NCI-H1694 (cell line): ENCODE measurements at regions not wholly inside any gene's neighbourhood (a gene's known extent, or its start where the extent isn't known, plus 50 kb on each side); places are given as distances from the start of the nearest gene placed in this dataset.
"Not testable (repeated sequence)": the region's sequence is repeated elsewhere in the genome, so short reads cannot be mapped to it uniquely, and the experiment has no call there.

Experiments used
- DNase-seq: peaks from one replicate; lab custom pipeline; 2025; lab: John Stamatoyannopoulos, UW

DNA sequence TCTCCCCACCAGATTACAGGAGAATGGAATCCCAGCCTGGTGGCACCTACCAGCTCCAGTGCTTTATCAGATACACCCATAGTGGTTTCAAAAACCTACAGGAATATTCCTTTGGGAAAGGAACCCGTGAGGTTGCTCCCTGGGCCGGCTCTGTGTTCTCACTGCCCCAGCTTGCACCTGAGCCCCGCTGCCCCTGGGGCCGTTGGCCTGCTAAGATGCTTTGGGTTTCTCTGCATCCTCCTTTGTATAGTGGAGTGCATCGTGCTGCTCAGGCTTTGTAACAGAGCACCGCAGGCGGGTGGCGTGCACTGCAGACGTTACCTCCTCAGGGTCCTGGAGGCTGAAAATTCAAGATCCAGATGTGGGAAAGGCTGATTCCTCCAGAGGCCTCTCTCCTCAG, 414.1 kb downstream of the BRD1 start:
- no peak for DNase-seq

DNA sequence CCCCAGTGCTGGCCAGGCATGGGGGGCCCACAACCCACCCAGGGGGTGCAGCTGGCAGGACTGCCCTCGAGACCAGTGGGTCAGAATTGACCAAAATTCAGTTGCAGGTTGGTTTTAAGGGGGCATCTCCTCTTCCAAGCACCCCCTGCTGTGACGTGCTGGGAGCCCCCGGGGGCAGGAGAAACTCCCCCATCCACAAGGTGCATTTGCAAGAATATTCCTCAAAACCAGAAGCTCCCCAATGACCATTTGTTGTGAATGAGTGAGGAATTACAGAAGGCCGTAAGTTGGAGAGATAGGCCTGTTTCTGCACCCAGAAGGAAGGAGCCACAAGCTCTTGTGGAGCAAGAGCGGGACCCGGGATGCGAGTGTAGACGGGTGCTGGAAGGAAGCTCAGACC, 414.5 kb downstream of the BRD1 start:
- DNase-seq = no peak

DNA sequence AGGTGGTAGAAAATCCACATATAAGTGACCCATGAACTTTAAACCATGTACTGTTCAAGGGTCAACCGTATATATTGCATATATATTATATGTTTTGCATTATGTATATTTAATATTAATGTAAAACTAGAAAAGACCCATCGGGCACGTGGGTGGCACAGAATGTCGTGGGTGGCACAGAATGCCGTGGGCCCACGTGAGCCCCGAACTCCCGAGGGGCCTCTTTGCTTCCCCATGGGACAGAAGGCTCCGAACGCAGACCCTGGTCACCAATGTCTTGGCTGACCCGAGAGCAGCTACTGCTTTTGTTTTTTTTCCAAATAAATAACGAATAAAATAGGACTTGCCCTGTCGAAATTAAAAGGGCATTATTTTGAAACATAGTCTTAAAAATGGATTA, 415.4 kb downstream of the BRD1 start:
- DNase-seq = no peak

DNA sequence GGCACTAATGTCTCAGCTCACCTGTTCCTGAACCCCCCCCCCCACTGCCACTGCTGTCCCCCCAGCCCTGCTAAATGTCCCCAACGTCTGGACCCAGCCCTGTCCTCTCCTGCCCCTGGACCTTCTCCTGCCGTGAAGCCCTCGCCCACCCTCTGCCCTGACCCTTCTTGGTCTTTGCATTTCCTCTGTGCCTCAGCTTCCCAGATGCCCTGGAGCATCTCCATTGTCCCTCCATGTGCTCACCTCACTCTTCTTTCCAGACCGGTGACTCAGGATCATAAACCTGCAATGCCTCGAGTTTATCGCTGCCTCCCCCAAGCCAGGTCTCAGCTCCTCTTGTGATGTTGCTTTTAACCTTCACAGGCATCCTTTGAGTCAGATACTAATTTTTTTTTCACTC, 416.4 kb downstream of the BRD1 start:
- no peak for DNase-seq

DNA sequence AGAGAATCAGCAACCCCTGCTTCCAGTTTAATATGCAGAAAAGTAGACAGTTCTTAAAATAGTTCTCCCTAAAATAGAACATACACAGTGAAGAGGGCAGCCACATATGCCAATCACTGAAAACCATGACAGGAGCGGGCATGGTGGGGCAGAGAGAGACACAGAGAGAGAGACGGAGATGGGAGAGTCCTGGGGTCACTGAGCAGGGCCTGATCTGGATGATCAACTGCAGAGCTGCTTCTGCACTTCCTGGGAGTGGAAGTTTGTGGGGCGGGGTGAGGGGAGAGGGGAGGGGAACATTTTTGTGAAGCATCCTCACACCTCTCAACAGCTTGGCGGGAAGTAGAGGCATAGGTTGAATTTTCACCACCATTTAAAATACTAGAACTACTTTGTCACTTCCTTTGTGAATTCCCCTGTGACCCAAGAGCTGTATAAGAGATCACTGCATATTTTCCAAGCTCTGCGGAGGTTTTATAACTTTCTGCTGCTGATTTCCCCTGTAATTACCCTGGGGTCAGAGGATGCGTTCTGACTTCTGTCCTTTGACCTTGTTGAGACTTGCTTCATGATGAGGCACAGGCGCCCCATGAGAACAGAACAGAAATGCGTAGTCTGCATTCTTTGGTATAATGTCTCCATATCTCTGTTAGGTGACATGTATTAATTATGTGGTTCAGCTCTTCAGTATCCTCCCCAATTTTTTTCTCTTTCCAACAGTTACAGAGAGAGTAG, 419.4 kb downstream of the BRD1 start:
- DNase-seq = no peak

DNA sequence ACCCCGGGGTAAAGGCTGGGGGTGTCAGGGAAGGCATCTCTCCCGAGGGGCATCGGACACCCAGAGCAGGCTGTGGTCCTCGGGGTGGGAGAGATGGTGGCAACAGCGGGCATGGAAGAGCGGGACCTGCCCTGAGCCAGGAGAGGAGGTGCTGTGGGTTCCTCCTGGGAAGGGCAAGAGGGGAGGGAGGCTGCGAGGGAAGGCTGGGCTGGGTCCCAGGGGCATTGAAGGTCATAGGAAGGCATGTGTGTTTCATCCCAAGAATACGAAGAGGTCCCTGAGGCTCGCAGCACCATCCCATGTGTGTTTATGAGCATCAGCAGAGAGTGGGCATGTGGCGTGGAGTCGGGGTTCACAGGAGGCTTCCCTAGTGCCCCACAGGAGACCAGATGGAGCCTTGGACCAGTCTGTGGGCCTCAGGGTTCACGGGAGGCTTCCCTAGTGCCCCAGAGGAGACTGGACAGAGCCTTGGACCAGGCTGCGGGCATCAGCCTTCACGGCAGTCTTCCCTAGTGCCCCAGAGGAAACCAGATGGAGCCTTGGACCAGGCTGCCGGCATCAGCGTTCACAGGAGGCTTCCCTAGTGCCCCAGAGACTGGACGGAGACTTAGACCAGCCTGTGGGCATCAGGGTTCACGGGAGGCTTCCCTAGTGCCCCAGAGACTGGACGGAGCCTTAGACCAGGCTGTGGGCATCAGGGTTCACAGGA, 420.6 kb downstream of the BRD1 start:
- DNase-seq = no peak

DNA sequence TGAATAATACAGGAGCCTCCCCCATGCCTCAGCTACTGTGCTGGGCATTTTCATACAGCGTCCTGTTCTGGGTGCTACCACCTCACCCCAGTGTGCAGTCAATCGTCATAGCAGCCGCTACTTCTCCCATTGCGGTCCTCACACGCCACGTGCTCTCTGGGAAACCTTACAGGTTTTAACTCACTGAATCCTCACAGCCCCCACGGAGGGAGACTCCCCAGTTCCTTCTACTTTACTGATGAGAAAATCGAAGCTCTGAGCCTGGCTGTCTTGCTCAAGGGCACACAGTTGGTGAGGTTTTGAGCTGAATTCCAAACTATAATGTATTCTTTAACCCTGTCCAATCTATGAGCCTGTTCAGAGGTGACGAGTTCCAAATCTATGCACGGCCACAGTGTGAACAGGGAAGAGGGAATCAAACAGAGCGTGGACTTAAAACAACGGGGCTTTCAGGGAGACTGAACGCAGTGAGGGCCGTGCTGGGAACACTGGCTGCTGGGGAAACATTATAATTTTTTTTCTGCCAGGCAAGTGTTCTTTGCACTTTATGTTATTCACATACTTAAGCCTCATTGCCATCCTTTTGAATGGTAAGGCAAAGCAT, 421.5 kb downstream of the BRD1 start:
- no peak for DNase-seq

DNA sequence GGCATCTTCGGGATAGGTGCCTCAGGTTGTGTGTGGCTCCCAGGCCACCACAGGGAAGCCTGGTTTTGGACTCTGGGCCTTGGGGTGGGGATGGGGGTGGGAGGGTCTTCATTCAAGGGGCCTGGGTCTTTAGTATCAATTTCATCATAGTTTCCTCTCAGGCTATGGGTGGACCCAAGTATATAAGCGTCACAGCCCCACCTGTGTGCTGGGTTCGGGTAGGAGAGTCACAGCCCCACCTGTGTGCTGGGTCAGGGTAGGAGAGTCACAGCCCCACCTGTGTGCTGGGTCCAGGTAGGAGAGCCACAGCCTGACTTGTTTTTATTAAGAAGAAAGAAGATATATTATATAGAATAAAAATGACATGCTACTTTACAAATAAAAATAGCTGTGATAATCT, 422.1 kb downstream of the BRD1 start:
- no peak for DNase-seq

DNA sequence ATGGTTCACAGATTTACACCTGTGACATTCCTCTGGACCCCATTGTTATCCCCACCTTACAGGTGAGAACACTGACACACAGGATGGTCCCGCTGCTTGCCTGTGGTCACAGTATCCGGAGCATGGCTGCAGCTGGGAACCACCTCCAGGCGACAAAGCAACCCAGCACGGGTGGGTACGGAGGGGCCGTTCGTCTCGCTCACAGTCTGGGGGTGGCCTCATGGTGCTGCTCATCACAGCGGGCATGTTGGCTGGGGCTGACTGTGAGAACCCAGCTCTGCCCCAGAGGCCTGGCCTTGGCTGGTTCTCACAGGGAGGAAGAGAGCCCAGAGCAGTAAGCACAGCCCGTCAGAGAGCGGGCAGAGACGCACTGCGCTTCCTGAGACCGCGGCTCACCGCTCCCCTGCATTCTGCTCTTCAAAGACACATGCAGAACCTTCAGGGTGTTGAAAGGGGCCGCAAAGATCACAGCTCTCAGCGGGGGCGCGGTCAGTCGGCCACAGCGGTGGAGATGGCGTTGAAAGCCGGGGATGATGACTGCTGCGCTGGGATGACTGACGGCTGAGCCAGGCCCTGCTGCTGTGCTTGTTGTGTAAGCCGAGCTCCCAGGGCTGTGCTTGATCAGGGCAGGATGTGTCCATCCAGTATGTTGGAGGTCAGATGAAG, 423.0 kb downstream of the BRD1 start:
- DNase-seq = no peak

DNA sequence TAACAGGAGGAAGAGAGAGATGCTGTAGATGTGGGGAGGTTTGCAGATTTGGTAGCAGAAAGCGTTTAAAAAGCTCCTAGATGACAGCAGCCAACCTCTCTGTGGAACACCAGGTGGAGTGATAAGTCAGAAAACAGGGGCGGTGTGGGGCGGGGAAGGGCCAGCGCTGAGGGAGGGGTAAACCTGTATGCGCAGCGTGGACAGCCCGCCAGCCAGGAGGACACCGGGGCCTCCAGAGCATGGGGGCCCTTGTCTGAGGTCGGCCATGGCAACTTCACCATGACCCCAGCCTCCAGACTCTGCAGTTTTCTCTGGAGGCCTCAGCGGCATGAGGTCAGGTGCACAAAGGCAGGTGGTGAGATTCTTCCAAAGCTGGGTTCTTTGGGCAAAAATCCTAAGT, 423.7 kb downstream of the BRD1 start:
- DNase-seq = no peak

DNA sequence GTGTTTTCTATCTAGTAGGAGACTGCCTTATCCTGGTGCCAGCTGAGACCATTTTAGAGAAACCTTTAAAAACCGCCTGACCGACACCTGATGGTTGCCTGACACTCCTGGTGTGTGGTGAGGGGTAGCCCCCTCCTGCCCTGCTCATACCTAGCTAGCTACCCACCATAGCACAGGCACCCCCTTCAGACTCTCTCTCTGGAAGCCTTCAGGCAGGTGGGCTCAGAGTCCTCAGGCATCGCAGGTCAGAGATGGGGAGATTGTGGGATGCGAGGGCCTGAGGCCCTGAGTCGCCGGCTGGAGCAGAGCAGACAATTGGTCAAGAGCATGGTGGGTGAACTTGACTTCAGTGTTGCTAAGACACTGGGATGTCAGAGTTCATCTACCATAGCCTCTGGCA, 424.6 kb downstream of the BRD1 start:
- no peak for DNase-seq

DNA sequence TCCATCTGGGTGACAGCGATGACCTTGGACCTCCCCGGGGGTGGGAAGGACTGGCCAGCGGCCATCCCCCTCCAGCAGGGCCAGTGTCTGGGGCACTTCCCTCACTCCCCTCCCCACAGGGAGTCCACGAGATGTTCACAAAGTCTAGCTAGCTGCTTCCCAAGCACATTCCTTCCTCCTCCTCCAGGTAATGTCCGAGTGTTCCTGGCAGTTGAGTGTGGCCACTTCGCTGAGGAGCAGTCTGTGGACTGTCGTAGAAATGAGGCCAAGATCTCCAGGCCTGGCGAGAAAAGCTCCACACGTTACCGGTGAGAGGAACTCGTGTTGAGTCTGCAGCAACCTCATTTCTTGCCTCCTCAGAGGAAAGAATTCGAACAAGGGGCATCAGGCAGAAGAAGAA, 425.5 kb downstream of the BRD1 start:
- no peak for DNase-seq

DNA sequence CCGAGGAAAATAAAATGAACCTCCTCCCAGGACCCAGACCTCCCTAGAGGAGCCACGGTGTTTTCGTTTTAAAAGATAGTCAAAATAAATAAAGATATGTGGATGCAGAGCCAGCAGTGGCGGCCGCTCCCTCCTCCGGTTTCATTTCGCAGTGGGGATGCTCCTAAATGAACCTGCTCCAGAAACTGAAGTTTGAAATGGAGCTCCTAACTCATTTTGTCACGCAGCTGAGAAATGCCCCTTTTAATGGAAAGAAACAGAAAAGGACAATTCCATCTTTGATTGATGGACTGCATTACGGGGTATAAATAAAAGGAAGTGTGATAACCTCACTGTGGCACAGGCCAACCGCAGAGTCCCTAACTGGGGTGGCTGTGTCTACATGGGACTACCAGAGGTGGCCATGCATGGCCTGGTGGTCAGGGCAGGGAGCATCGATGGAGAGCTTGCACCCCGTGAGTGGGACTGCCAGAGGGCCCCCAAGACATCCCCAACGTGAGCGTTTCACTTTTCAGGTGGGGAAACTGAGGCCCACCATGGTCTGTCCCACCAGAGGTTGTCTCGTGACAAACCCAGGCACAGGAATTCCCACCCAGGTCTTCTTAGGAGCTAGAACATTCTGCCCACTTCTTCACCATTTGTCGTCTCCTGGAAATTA, 426.6 kb downstream of the BRD1 start:
- DNase-seq = no peak

DNA sequence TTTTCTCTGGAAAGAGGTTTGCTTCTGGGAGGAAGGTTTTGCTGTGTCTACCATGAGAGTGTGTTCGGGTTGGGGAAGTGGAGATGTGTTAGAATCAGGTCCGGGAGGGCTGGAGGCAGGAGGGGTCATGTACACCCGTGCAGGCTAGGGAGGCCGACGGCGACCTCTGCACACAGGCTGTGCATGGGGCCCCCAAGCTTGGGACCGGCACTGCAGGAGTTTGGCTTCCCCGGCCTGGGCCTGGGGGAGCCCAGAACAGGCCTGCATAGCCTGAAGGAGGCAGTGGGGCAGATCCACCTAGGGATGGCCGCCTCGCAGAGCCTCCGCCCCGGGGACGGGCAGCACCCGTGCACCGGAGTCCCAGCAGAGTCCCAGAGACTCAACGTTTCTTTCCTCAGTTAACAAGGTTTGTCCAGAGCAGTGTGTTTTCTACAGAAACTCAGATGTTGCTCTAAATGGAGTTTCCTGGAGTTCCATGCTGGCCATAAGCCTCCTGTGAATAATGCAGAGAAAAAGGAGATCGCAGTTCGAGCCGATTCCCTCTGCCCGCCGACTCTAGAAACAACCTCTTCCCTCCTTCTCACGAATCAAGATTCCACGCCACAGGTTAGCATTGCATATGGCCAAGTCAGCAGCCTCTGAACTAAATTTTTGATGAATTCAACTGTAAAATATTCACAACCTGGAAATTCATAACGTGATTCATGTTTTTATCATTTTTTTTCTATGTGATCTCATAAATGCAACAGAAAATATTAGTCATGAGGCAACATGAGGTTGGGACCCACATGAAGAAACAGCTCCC, 427.3 kb downstream of the BRD1 start:
- DNase-seq = no peak

DNA sequence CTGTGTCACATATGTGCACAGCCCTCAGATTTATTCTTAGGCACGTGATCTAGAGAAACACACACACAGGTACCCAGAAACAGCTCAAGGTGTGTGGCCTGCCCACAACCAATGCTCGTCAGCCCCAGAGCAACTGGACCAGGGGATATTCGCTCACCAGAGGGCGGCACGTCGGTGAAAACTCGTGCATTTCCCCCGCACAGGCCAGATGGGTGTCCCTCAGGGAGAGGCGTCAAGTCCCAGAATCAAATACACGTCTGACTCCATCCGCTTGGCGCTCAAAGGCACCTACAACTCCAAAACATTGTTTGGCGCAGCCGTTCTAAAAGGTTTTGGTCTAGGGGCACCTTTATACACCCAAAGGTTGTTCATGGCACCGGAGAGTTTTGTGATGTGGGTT, 429.0 kb downstream of the BRD1 start:
- DNase-seq = no peak

DNA sequence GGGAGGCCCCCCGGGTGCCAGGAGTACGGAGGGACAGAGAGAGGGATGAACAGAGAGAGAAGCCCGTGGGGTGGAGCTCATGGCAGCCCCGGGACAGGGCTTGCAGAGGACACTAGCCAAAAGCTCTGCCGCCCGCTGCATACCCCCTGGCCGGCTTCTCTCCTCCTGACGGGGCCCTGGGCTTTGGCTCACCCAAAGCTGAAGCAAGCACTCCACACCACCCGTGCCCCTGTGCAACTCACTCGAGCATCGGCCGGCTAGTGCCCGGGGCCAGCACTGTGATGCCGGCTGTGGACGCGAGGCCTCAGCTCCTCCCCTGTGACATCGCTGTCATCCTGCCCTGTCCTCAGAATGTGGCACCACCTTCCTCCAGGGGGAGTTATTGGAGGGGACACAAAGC, 429.6 kb downstream of the BRD1 start:
- DNase-seq = no peak

DNA sequence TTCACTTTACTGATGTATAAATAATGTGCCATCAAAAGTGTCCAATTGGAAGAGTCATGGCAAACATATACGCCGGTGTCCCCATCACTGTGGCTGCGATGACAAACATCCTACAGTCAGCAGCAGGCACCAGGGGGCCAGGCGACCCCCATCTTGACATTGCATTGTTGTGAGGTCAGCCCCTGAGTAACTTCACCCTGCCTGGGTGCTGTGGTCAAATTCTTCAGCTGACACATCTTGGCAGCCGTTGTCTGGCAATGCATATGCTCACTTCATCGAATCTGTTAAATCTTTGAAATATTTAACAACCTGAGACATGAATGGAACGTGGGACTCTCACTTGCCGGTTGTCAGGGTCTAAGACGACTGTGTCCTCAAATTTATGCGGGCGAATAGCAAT, 430.9 kb downstream of the BRD1 start:
- DNase-seq = no peak

DNA sequence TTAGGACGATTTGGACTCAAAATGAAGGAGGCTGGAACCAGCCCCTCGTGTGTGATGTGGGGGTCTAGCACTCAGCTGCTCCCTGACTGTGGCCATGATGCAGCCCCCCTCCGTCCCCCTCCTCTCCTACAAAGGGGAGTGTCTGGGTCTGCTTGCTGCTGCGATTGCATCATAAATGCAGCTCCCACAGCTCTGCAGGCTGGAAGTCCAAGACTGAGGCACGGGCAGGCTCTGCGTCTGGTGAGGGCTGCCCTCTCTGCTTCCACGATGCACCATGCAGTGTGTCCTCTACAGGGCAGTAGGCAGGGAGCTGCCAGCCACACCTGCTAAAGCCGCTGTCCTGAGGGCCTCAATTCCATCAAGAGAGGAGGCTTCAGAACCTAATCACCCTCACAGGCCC, 432.1 kb downstream of the BRD1 start:
- no peak for DNase-seq

DNA sequence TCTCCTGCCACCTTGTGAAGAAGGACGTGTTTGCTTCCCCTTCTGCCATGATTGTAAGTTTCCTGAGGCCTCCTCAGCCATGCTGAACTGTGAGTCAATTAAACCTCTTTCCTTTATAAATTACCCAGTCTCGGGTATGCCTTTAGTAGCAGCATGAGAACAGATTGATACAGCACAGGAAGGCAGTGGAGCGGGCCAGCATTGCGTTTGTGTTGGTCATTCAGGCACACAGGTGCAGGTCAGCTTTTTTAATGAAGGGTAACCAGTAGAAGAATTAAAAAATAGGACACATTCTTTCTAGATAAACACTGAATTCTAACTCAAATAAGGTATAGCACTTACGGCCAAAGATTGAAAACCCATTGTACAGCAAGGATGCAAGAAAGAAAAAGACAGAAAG, 432.6 kb downstream of the BRD1 start:
- not testable (repeated sequence) for DNase-seq

DNA sequence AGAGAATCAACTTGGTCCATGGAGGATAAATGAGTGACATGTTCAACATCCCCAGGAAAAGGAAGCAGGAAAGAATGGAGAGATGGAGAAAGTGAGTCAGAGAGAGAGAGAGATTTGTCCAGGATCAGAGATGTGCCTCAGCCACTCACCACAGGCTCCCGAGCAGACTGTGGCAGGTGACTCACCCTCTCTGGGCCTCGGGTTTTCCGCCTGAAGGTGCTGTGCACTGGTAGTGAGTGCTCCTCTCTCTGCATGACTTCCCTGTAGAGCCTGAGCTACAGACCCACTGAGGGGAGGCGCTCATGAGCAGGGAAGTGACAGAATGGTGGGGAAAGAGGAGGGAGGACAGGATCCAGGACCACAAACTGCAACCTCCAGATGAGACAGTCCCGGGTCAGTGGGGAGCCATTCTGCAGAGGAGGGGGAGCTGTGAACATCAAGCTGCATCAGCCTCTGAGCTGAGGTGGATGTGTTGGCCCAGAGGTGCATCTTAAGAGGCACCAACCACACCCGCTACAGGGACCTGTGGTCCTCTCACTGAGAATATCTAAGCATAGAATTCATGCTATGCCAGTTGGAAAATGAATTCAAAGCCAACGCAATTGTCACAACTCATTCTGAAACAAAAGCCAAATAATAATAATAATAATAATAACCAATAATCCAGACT, 433.4 kb downstream of the BRD1 start:
- DNase-seq = no peak

DNA sequence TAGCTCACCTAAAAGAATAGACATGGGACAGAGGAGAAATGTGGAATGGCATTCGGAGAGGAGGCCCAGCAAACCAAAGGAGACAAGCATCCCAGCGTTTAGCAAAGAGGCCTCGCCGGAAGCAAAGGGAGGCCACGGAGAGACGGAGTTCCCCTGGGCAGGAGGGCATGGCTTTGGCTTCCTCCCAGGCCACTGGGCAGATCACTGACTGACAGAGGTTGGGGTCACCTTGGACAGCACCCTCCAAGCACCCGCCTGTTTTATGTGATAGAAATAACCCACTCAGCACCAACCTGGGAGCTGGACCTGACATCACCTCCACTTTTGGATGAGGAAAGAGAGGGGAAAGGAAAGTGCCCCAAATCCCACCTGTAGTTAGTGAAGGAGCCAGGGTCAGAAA, 434.1 kb downstream of the BRD1 start:
- no peak for DNase-seq
